ENCODE measurements at regions not wholly inside any gene's neighbourhood (a gene's known extent, or its start where the extent isn't known, plus 50 kb on each side); places are given as distances from the start of the nearest gene placed in this dataset.
A peak's percentile ranks its signal among the peaks of the same experiment; 100 is the strongest.

DNA sequence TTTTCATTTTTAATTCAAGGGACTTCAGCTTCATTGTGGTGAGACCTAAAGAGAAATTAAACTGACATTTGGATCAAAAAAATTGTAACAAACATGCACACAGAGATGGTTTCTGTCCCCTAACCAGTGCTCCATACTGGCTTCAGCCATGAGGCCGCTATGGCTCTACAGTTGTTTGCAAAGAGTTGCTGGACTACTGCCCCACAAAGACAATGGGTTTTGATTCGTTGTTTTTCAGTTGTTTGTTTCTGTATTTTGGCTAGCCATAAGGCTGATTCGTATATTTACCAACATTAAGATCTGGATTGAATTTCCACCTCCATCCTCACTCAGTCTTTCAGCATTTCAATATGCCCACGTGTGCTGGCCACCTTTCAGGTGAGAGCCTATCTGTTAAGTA, 163.7 kb upstream of the KIF2A start:
- 63% methylated on average over 4 of the region's 4 CpGs for WGBS
- TF ChIP-seq FOXA1 (IDR thresholded peaks at IDR 0.05) = no peak
- TF ChIP-seq FOXA2 (IDR thresholded peaks at IDR 0.05) = no peak
- TF ChIP-seq, protein P1, sequence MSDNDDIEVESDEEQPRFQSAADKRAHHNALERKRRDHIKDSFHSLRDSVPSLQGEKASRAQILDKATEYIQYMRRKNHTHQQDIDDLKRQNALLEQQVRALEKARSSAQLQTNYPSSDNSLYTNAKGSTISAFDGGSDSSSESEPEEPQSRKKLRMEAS (IDR thresholded peaks at IDR 0.05) = no peak
- TF ChIP-seq RAD21 (IDR thresholded peaks at IDR 0.05) = no peak
- TF ChIP-seq JUND (IDR thresholded peaks at IDR 0.05) = no peak
- TF ChIP-seq, protein P2, sequence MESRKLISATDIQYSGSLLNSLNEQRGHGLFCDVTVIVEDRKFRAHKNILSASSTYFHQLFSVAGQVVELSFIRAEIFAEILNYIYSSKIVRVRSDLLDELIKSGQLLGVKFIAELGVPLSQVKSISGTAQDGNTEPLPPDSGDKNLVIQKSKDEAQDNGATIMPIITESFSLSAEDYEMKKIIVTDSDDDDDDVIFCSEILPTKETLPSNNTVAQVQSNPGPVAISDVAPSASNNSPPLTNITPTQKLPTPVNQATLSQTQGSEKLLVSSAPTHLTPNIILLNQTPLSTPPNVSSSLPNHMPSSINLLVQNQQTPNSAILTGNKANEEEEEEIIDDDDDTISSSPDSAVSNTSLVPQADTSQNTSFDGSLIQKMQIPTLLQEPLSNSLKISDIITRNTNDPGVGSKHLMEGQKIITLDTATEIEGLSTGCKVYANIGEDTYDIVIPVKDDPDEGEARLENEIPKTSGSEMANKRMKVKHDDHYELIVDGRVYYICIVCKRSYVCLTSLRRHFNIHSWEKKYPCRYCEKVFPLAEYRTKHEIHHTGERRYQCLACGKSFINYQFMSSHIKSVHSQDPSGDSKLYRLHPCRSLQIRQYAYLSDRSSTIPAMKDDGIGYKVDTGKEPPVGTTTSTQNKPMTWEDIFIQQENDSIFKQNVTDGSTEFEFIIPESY (IDR thresholded peaks at IDR 0.05) = no peak
- TF ChIP-seq EGR1 (IDR thresholded peaks at IDR 0.05; ENCODE audit: low read depth in 2 of 2) = no peak
- no peak for TF ChIP-seq YY1 (IDR thresholded peaks at IDR 0.05)
- TF ChIP-seq NR2F2 (IDR thresholded peaks at IDR 0.05) = no peak
- TF ChIP-seq RXRA (IDR thresholded peaks at IDR 0.05) = no peak
- TF ChIP-seq TAF1 (conservative IDR thresholded peaks at IDR 0.05) = no peak
- TF ChIP-seq, protein P3, sequence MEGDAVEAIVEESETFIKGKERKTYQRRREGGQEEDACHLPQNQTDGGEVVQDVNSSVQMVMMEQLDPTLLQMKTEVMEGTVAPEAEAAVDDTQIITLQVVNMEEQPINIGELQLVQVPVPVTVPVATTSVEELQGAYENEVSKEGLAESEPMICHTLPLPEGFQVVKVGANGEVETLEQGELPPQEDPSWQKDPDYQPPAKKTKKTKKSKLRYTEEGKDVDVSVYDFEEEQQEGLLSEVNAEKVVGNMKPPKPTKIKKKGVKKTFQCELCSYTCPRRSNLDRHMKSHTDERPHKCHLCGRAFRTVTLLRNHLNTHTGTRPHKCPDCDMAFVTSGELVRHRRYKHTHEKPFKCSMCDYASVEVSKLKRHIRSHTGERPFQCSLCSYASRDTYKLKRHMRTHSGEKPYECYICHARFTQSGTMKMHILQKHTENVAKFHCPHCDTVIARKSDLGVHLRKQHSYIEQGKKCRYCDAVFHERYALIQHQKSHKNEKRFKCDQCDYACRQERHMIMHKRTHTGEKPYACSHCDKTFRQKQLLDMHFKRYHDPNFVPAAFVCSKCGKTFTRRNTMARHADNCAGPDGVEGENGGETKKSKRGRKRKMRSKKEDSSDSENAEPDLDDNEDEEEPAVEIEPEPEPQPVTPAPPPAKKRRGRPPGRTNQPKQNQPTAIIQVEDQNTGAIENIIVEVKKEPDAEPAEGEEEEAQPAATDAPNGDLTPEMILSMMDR (IDR thresholded peaks at IDR 0.05; ENCODE audit: low read depth, low read length, missing input control) = no peak
- no peak overlapping the region for H3K9ac ChIP-seq (ENCODE audit: low read depth in 1 of 2, low read length in 2 of 2)

DNA sequence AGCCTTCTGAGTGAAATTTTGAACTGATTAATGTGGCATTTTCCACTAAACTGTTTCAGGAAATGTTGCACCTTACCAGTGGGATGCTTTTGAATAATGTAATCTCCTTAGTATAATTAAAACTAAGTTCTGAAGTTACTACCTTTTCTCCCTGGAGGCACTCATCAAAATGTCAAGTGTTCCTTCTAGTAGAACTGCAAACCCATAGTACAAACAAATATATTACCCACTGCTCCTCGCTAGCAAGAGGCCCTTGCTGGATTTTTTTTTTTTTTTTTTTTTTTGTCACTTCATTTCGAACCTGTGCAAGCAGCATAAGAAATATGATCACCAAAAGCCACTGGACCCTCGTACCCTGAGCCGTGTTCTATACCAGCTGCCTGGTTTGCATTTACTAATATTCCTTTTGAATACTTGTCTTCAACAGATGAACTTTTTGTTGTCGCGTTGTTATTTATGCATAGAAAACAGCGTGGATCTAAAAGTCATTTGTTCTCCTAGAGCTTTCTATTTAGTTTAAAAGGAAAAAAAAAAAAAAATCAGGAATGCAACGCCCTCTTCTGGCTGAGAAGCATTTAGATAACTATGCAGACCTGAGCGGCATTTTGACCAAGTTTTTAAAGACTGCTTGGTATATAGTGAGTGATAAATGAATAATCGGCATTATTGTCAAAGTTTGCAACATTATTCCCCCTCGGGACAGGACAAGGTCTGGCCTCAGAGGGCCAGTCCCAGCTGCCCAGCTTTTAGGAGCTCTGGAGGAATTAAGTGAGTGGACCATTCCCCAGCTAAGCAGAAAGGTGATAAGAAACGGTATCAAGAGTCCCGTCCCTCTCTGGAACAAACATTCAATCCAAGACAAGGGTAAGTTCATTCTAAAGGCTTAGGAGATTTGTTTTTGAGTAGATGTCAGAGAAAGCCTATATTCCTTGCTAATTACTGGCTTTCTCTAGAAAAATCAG, 162.5 kb upstream of the KIF2A start:
- no peaks in the 10 kb centered on the region for H3K27me3 ChIP-seq (ENCODE audit: control insufficient read depth in 4 of 4, insufficient read depth in 4 of 4, low read length in 3 of 4)
- DNase-seq (ENCODE audit: low spot score) = no peak
- no peak overlapping the region for H3K4me3 ChIP-seq (ENCODE audit: low read depth in 1 of 3, low read length in 3 of 3)
- WGBS = 24% methylated on average over 13 of the region's 13 CpGs
- H3K9ac ChIP-seq (ENCODE audit: low read depth in 1 of 2, low read length in 2 of 2) = no peak overlapping the region
- H3K36me3 ChIP-seq (ENCODE audit: control insufficient read depth in 4 of 4, insufficient read depth in 3 of 4, low read depth in 1 of 4, low read length in 3 of 4) = no peaks in the 10 kb centered on the region
- H3K4me1 ChIP-seq (ENCODE audit: control insufficient read depth in 4 of 4, insufficient read depth in 4 of 4, low read length in 3 of 4) = no peaks in the 10 kb centered on the region
- no peaks in the 10 kb centered on the region for H3K9me3 ChIP-seq (ENCODE audit: control insufficient read depth in 4 of 4, low read length in 3 of 4)
- no peak overlapping the region for H3K27ac ChIP-seq (ENCODE audit: low read depth in 1 of 2, low read length in 2 of 2)
- TF ChIP-seq, protein P3 (IDR thresholded peaks at IDR 0.05; ENCODE audit: low read depth, low read length, missing input control) = peak; percentile 28
- TF ChIP-seq HNF4A (conservative IDR thresholded peaks at IDR 0.05) (no peak), RAD21 (IDR thresholded peaks at IDR 0.05) (peak; percentile 40 to 50)

More for the DNA sequence above, 163.7 kb upstream of the KIF2A start:
- H3K36me3 ChIP-seq (ENCODE audit: control insufficient read depth in 4 of 4, insufficient read depth in 3 of 4, low read depth in 1 of 4, low read length in 3 of 4) = no peaks in the 10 kb centered on the region
- H3K4me3 ChIP-seq (ENCODE audit: low read depth in 1 of 3, low read length in 3 of 3) = no peak overlapping the region
- no peak for DNase-seq (ENCODE audit: low spot score)
- no peaks in the 10 kb centered on the region for H3K4me1 ChIP-seq (ENCODE audit: control insufficient read depth in 4 of 4, insufficient read depth in 4 of 4, low read length in 3 of 4)
- no peaks in the 10 kb centered on the region for H3K9me3 ChIP-seq (ENCODE audit: control insufficient read depth in 4 of 4, low read length in 3 of 4)
- no peak overlapping the region for H3K27ac ChIP-seq (ENCODE audit: low read depth in 1 of 2, low read length in 2 of 2)
- no peaks in the 10 kb centered on the region for H3K27me3 ChIP-seq (ENCODE audit: control insufficient read depth in 4 of 4, insufficient read depth in 4 of 4, low read length in 3 of 4)
